ENCODE measurements at regions not wholly inside any gene's neighbourhood (a gene's known extent, or its start where the extent isn't known, plus 50 kb on each side); places are given as distances from the start of the nearest gene placed in this dataset.

GRCh38 chr4:33072298-33073089 lies 2352.3 kb downstream of the PCDH7 start:
- WGBS, 2 donors: 45 to 51% methylated on average over 5 of the region's 5 CpGs

GRCh38 chr4:33073811-33074210 lies 2353.6 kb downstream of the PCDH7 start:
- Histone ChIP-seq H3K27me3 (no peaks in the 10 kb centered on the region), H3K27ac (no peak overlapping the region), H3K9me3 (no peaks in the 10 kb centered on the region), H3K4me3 (no peak overlapping the region), H3K36me3 (no peaks in the 10 kb centered on the region), H3K4me1 (no peaks in the 10 kb centered on the region)
- ATAC-seq (ENCODE audit: low FRiP score in 2 of 2) (no peak), DNase-seq (no peak)
- no peak for TF ChIP-seq POLR2A (IDR thresholded peaks at IDR 0.05)
- TF ChIP-seq POLR2AphosphoS5 (IDR thresholded peaks at IDR 0.05): no peak
- TF ChIP-seq CTCF (IDR thresholded peaks at IDR 0.05): no peak
- no peak for TF ChIP-seq EP300 (IDR thresholded peaks at IDR 0.05)
- WGBS, 2 donors: 44 to 63% methylated on average over 1 of the region's 1 CpG

More at GRCh38 chr4:33072298-33073089, 2352.3 kb downstream of the PCDH7 start:
- Histone ChIP-seq H3K36me3 (no peaks in the 10 kb centered on the region), H3K27ac (no peak overlapping the region), H3K27me3 (no peaks in the 10 kb centered on the region), H3K9me3 (no peaks in the 10 kb centered on the region), H3K4me3 (no peak overlapping the region), H3K4me1 (no peaks in the 10 kb centered on the region)
- no peak for ATAC-seq (ENCODE audit: low FRiP score in 2 of 2)
- no peak for DNase-seq
- TF ChIP-seq EP300 (IDR thresholded peaks at IDR 0.05) (no peak), CTCF (IDR thresholded peaks at IDR 0.05) (no peak), POLR2A (IDR thresholded peaks at IDR 0.05) (no peak)

GRCh38 chr4:33078145-33078544 lies 2358.0 kb downstream of the PCDH7 start:
- Histone ChIP-seq H3K27ac (no peak overlapping the region), H3K9me3 (no peaks in the 10 kb centered on the region), H3K4me3 (no peak overlapping the region), H3K27me3 (no peaks in the 10 kb centered on the region), H3K4me1 (no peaks in the 10 kb centered on the region), H3K36me3 (no peaks in the 10 kb centered on the region)
- ATAC-seq (ENCODE audit: low FRiP score in 2 of 2) (no peak), DNase-seq (no peak)
- 92 to 93% methylated on average over 2 of the region's 2 CpGs for WGBS, 2 donors
- no peak for TF ChIP-seq POLR2A (IDR thresholded peaks at IDR 0.05)
- TF ChIP-seq POLR2AphosphoS5 (IDR thresholded peaks at IDR 0.05): no peak
- TF ChIP-seq EP300 (IDR thresholded peaks at IDR 0.05): no peak
- no peak for TF ChIP-seq CTCF (IDR thresholded peaks at IDR 0.05)

- Histone ChIP-seq H3K27me3 (no peaks in the 10 kb centered on the region), H3K4me3 (no peak overlapping the region), H3K9me3 (no peaks in the 10 kb centered on the region), H3K27ac (no peak overlapping the region), H3K36me3 (no peaks in the 10 kb centered on the region), H3K4me1 (no peaks in the 10 kb centered on the region)
- TF ChIP-seq POLR2AphosphoS5 (IDR thresholded peaks at IDR 0.05): no peak
- WGBS, 2 donors: 71 to 88% methylated on average over 2 of the region's 2 CpGs
- ATAC-seq (ENCODE audit: low FRiP score in 2 of 2) (peak in 1 of 2 donors; percentile 48), DNase-seq (no peak)
These were observed 2360.1 kb downstream of the PCDH7 start for GRCh38 chr4:33080275-33080674.

GRCh38 chr4:33085709-33086108 lies 2365.5 kb downstream of the PCDH7 start:
- H3K36me3 ChIP-seq: no peaks in the 10 kb centered on the region
- DNase-seq: no peak
- H3K9me3 ChIP-seq: no peaks in the 10 kb centered on the region
- H3K27me3 ChIP-seq: no peaks in the 10 kb centered on the region
- TF ChIP-seq POLR2A (IDR thresholded peaks at IDR 0.05): no peak
- no peak for TF ChIP-seq POLR2AphosphoS5 (IDR thresholded peaks at IDR 0.05)
- no peaks in the 10 kb centered on the region for H3K4me1 ChIP-seq
- H3K4me3 ChIP-seq: no peak overlapping the region
- no peak overlapping the region for H3K27ac ChIP-seq
- ATAC-seq (ENCODE audit: low FRiP score in 2 of 2): no peak
- 63 to 65% methylated on average over 2 of the region's 2 CpGs for WGBS, 2 donors

GRCh38 chr4:33086331-33086925 lies 2366.3 kb downstream of the PCDH7 start:
- WGBS, 2 donors: 58 to 76% methylated on average over 2 of the region's 2 CpGs
- Histone ChIP-seq H3K36me3 (no peaks in the 10 kb centered on the region), H3K4me3 (no peak overlapping the region), H3K27me3 (no peaks in the 10 kb centered on the region), H3K4me1 (no peaks in the 10 kb centered on the region), H3K27ac (no peak overlapping the region), H3K9me3 (no peaks in the 10 kb centered on the region)
- ATAC-seq (ENCODE audit: low FRiP score in 2 of 2) (no peak), DNase-seq (no peak)
- TF ChIP-seq POLR2AphosphoS5 (IDR thresholded peaks at IDR 0.05): no peak
- TF ChIP-seq EP300 (IDR thresholded peaks at IDR 0.05): no peak
- TF ChIP-seq CTCF (IDR thresholded peaks at IDR 0.05): no peak
- no peak for TF ChIP-seq POLR2A (IDR thresholded peaks at IDR 0.05)
